ENCODE measurements at regions not wholly inside any gene's neighbourhood (a gene's known extent, or its start where the extent isn't known, plus 50 kb on each side); places are given as distances from the start of the nearest gene placed in this dataset.

DNA sequence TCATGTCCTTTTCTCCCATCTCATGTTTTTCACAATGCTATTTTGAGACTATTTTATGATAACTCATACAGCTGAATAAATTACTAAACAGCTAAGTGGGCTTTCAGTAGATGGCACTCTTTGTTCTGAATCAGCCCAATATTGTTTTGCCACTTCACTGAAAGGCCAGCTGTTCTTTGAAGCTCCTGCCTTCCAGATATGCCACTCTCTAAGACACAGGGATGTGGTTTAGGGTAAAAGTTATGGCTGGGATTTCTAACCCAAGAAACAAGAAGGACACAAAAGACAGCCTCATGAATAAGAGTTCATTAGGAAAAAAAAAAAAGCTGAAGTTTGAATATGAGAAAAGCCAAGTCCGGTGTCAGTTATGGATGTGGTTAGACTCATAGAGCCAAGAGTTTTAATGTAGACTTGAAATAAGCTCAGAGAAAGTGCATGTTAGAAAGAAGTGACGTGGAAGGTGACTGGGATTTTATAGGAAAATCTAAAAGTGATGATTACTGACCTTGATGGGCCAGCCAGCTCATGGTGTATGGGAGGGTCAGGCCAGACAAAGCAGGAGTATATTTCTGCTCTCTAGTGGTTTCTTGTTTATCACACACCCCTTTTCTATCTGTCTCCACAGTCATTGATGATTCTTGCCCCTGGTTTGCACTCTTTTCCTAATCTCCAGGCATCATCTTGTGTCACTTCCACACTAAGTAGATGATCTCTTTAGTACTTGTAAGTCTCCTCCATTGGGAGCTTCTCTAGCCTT, 488.5 kb downstream of the NR2F1-AS1 start:
- no peak for DNase-seq (ENCODE audit: low spot score)
- TF ChIP-seq, protein P1, sequence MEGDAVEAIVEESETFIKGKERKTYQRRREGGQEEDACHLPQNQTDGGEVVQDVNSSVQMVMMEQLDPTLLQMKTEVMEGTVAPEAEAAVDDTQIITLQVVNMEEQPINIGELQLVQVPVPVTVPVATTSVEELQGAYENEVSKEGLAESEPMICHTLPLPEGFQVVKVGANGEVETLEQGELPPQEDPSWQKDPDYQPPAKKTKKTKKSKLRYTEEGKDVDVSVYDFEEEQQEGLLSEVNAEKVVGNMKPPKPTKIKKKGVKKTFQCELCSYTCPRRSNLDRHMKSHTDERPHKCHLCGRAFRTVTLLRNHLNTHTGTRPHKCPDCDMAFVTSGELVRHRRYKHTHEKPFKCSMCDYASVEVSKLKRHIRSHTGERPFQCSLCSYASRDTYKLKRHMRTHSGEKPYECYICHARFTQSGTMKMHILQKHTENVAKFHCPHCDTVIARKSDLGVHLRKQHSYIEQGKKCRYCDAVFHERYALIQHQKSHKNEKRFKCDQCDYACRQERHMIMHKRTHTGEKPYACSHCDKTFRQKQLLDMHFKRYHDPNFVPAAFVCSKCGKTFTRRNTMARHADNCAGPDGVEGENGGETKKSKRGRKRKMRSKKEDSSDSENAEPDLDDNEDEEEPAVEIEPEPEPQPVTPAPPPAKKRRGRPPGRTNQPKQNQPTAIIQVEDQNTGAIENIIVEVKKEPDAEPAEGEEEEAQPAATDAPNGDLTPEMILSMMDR (IDR thresholded peaks at IDR 0.05; ENCODE audit: extremely low read depth, missing control alignments): no peak

DNA sequence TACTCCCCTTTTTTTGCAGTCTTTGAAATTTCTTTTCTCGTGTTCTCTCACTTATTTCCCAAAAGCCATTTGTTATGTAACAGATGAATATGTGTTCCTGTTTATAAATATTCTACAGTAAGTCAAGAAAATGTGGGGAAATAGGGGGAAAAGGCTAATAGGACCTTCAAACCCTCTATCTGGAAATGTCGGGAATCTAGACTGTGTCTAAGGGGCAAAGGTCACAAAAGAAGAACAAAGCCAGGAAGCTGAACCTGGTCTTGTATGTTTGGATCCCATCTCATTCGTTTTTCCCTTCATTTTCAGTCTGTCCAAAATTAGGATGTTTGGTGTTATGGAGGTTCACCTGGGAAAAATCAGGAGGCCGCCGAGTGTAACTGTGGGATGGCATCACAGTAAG, 490.3 kb downstream of the NR2F1-AS1 start:
- TF ChIP-seq, protein P1 (IDR thresholded peaks at IDR 0.05; ENCODE audit: extremely low read depth, missing control alignments): no peak

DNA sequence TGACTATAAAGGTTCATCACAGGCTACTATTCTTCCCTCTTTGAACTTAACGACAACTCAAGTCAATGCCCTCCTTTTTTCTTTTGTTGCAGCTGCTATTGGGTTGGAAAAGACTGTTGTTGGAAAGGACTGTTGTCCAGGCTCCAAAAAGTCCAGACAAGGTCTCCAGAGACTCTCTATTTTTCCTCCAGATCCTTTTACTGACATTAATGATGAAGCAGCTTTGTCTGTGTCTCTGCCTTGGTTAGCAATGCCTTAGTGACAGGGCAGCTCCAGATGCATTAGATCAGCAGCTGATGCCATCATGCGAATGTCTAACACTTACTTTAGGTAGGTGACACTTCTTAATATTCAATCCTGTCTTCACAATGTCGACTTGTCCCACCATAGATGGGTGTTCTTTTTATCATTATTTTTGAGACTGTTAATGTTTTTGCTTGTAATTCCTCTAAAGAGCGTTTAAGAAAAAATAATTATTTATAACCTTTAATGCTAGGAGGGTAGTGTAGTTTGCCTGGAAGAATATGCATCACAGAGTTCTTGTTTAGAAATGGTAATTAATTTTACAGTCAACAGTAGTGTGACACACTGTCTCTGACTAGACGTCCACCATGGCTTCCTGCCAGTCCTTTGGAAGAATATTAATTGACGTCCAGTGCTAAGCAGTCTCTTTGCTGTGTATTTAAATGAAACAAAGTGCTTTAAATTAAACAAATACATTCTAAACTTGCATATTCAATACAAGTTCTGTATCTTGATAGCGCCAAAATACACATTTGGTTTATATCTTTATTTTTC, 492.2 kb downstream of the NR2F1-AS1 start:
- TF ChIP-seq, protein P1 (IDR thresholded peaks at IDR 0.05; ENCODE audit: extremely low read depth, missing control alignments): no peak
- DNase-seq (ENCODE audit: low spot score): no peak

More for the DNA sequence above, 490.3 kb downstream of the NR2F1-AS1 start:
- no peak for DNase-seq (ENCODE audit: low spot score)

DNA sequence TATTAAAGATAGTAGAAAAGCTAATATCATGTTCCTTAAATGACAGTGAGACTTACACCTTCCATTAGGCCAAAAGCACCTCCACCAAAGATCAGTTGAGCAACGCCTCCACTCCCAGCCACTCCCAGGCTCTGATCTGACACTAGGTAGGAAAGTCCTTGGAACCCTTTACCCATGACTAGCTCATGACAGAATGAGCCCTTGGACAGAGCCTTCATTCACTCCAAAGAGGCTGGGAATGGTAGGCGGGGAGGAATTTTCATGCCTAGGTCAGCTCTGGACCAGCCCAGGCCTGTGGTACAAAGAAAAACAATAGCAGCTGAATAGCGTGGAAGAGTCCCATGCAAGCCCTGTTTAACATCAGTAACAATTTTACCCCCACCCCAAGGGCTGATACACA, 493.7 kb downstream of the NR2F1-AS1 start:
- DNase-seq (ENCODE audit: low spot score): no peak
- TF ChIP-seq, protein P1 (IDR thresholded peaks at IDR 0.05; ENCODE audit: extremely low read depth, missing control alignments): no peak

DNA sequence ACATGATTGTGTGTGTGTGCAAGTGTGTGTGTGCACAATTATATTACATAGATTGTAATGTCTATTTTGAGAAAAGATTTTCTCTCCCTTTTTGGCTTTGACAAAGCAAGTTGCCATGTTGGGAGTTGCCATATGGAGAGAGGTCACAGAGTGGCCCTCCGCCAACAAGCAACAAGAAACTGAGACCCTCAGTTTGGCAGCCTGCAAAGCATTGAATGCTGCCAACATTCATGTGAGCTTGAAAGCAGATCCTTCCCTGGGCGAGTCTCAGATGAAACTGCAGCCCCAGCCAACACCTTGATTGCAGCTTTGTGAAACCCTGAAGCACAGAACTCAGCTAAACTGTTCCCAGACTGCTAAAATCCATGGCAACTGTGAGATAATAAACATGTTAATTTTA, 498.0 kb downstream of the NR2F1-AS1 start:
- DNase-seq (ENCODE audit: low spot score): no peak
- TF ChIP-seq, protein P1 (IDR thresholded peaks at IDR 0.05; ENCODE audit: extremely low read depth, missing control alignments): no peak

DNA sequence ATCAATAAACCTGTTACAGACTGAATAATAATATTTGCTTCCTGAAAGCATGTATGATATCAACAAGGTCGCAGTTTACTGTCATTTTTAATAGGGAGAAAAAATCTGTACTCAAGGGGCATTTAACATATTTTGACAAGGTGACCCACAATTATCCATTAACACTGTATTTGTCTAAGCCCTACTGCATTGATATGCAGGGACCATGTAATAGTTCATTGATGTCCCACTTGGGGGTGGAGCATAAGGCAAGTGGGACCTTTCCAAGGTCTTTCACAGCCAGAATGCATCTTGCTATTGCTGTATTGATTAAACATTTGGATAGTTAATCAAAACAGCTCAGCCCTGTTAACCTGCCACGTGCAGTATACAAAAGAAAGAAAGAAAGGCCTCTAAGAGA, 502.0 kb downstream of the NR2F1-AS1 start:
- DNase-seq (ENCODE audit: low spot score): no peak
- TF ChIP-seq, protein P1 (IDR thresholded peaks at IDR 0.05; ENCODE audit: extremely low read depth, missing control alignments): no peak

Measured in GM20000 (cell line).